CD8-positive, alpha-beta memory T cell (primary cell): ENCODE measurements at regions not wholly inside any gene's neighbourhood (a gene's known extent, or its start where the extent isn't known, plus 50 kb on each side); places are given as distances from the start of the nearest gene placed in this dataset.

Source experiments
- CTCF ChIA-PET: fragments of 350-600 bp; sonication (Branson Sonifier 250); formaldehyde crosslinking; loops from one replicate; lab custom pipeline; 2021; ENCODE audit warnings: antibody characterized with exemption; lab: Charles Lee
- POLR2A ChIA-PET: fragments of 350-600 bp; sonication (Branson Sonifier 250); formaldehyde crosslinking; loops from one replicate; lab custom pipeline; 2021; ENCODE audit warnings: antibody characterized with exemption; lab: Charles Lee
- DNase-seq, 5 donors: peaks; one replicate each; pipeline versions ENCODE4 v3.0.0 to v3.0.0-alpha.2; 2020 to 2022; ENCODE audit warnings: mixed read lengths in 1 of 5
- H3K27ac ChIP-seq: one replicate; pipeline ENCODE4 v1.7.0; 2013; ENCODE audit warnings: low read depth, mild to moderate bottlenecking, low read length, moderate library complexity
- H3K27me3 ChIP-seq: 2 replicates; pipeline ENCODE4 v1.7.0; 2013; ENCODE audit warnings: low read length, mild to moderate bottlenecking; ENCODE audit not compliant: insufficient read depth, poor library complexity, severe bottlenecking
- H3K36me3 ChIP-seq: 2 replicates; pipeline ENCODE4 v1.7.0; 2013; ENCODE audit warnings: mild to moderate bottlenecking, low read length, moderate library complexity; ENCODE audit not compliant: insufficient read depth
- H3K4me1 ChIP-seq: 2 replicates; pipeline ENCODE4 v1.7.0; 2013; ENCODE audit warnings: mild to moderate bottlenecking, low read length, moderate library complexity; ENCODE audit not compliant: insufficient read depth
- H3K4me3 ChIP-seq: 2 replicates; pipeline ENCODE4 v1.7.0; 2013; ENCODE audit warnings: mild to moderate bottlenecking, low read length
- H3K9me3 ChIP-seq: 2 replicates; pipeline ENCODE4 v1.7.0; 2013; ENCODE audit warnings: mild to moderate bottlenecking, low read length
- H3K27ac Mint-ChIP-seq, 8 donors: one replicate each; pipeline ENCODE4 v1.8.0; 2020 to 2021; ENCODE audit warnings: mixed read lengths in 8 of 8, mild to moderate bottlenecking in 6 of 8, inconsistent platforms in 3 of 8, moderate library complexity in 3 of 8
- H3K27me3 Mint-ChIP-seq, 2 donors: one replicate each; pipeline ENCODE4 v1.8.0; 2020 to 2021; ENCODE audit warnings: mixed read lengths in 2 of 2, mild to moderate bottlenecking in 1 of 2, moderate library complexity in 1 of 2
- H3K36me3 Mint-ChIP-seq, 3 donors: one replicate each; pipeline ENCODE4 v1.8.0; 2020 to 2021; ENCODE audit warnings: mixed read lengths in 3 of 3, inconsistent platforms in 1 of 3, mild to moderate bottlenecking in 1 of 3
- H3K4me1 Mint-ChIP-seq, 3 donors: one replicate each; pipeline ENCODE4 v1.8.0; 2020 to 2021; ENCODE audit warnings: mixed read lengths in 3 of 3, inconsistent platforms in 1 of 3, mild to moderate bottlenecking in 1 of 3
- H3K4me3 Mint-ChIP-seq, 7 donors: one replicate each; pipeline ENCODE4 v1.8.0; 2020 to 2021; ENCODE audit warnings: mixed read lengths in 7 of 7, mild to moderate bottlenecking in 6 of 7, moderate library complexity in 4 of 7, inconsistent platforms in 2 of 7
- H3K9me3 Mint-ChIP-seq, 5 donors: one replicate each; pipeline ENCODE4 v1.8.0; 2020 to 2022; ENCODE audit warnings: mixed read lengths in 5 of 5, mild to moderate bottlenecking in 3 of 5, moderate library complexity in 2 of 5, inconsistent platforms in 1 of 5

GRCh38 chr7:54810401-54810800 is 51.4 kb upstream of the SEC61G start:
- CTCF ChIA-PET, result no interaction called here
- no peaks in the 10 kb centered on the region for H3K36me3 Mint-ChIP-seq
- H3K27ac Mint-ChIP-seq, result no peak overlapping the region
- no peak for DNase-seq
- Histone ChIP-seq H3K4me1 (no peaks in the 10 kb centered on the region), H3K9me3 (no peaks in the 10 kb centered on the region), H3K27me3 (no peaks in the 10 kb centered on the region), H3K27ac (no peak overlapping the region), H3K36me3 (no peaks in the 10 kb centered on the region), H3K4me3 (no peak overlapping the region)
- no peak overlapping the region for H3K4me3 Mint-ChIP-seq
- POLR2A ChIA-PET, result no interaction called here
- peaks cover 2 to 14% of the 10 kb centered on the region in 2 donors for H3K27me3 Mint-ChIP-seq
- no peaks in the 10 kb centered on the region for H3K4me1 Mint-ChIP-seq
- H3K9me3 Mint-ChIP-seq, result peaks cover 0 to 5% (median 1%) of the 10 kb centered on the region in 5 donors

GRCh38 chr7:54811041-54811845 is 52.2 kb upstream of the SEC61G start:
- H3K9me3 Mint-ChIP-seq, result peaks cover 0 to 5% (median 1%) of the 10 kb centered on the region in 5 donors
- ChIA-PET CTCF (no interaction called here), POLR2A (no interaction called here)
- no peak overlapping the region for H3K27ac ChIP-seq
- H3K36me3 Mint-ChIP-seq, result no peaks in the 10 kb centered on the region
- no peak overlapping the region for H3K4me3 ChIP-seq
- no peaks in the 10 kb centered on the region for H3K4me1 Mint-ChIP-seq
- no peaks in the 10 kb centered on the region for H3K9me3 ChIP-seq
- H3K4me3 Mint-ChIP-seq, result no peak overlapping the region
- H3K27me3 Mint-ChIP-seq, result peaks cover 2 to 14% of the 10 kb centered on the region in 2 donors
- no peak for DNase-seq
- no peak overlapping the region for H3K27ac Mint-ChIP-seq
- no peaks in the 10 kb centered on the region for H3K4me1 ChIP-seq
- no peaks in the 10 kb centered on the region for H3K36me3 ChIP-seq
- no peaks in the 10 kb centered on the region for H3K27me3 ChIP-seq

- no peaks in the 10 kb centered on the region for H3K4me1 ChIP-seq
- ChIA-PET POLR2A (no interaction called here), CTCF (interaction anchor here (0.9 kb wide), 1 partner anchor 38 kb away, joined by 3 read pairs; no protein-coding TSS in a partner anchor)
- H3K27ac ChIP-seq, result no peak overlapping the region
- Mint-ChIP-seq H3K27me3 (peaks cover 2 to 14% of the 10 kb centered on the region in 2 donors), H3K4me1 (no peaks in the 10 kb centered on the region), H3K36me3 (no peaks in the 10 kb centered on the region), H3K9me3 (peaks cover 0 to 6% (median 0%) of the 10 kb centered on the region in 5 donors), H3K4me3 (no peak overlapping the region), H3K27ac (no peak overlapping the region)
- no peaks in the 10 kb centered on the region for H3K9me3 ChIP-seq
- H3K36me3 ChIP-seq, result no peaks in the 10 kb centered on the region
- no peak overlapping the region for H3K4me3 ChIP-seq
- H3K27me3 ChIP-seq, result no peaks in the 10 kb centered on the region
- no peak for DNase-seq
These were observed 52.8 kb upstream of the SEC61G start for GRCh38 chr7:54811846-54812254.

- Mint-ChIP-seq H3K27ac (no peak overlapping the region), H3K4me3 (no peak overlapping the region)
These were observed 53.8 kb upstream of the SEC61G start for GRCh38 chr7:54812756-54813322.

GRCh38 chr7:54813398-54813797 is 54.4 kb upstream of the SEC61G start:
- ChIA-PET CTCF (no interaction called here), POLR2A (no interaction called here)
- no peaks in the 10 kb centered on the region for H3K36me3 Mint-ChIP-seq
- no peak for DNase-seq
- H3K27ac Mint-ChIP-seq, result no peak overlapping the region
- no peaks in the 10 kb centered on the region for H3K4me1 ChIP-seq
- H3K9me3 Mint-ChIP-seq, result peaks cover 0 to 6% (median 0%) of the 10 kb centered on the region in 5 donors
- no peak overlapping the region for H3K27ac ChIP-seq
- no peak overlapping the region for H3K4me3 ChIP-seq
- H3K36me3 ChIP-seq, result no peaks in the 10 kb centered on the region
- peaks cover 2 to 9% of the 10 kb centered on the region in 2 donors for H3K27me3 Mint-ChIP-seq
- no peaks in the 10 kb centered on the region for H3K9me3 ChIP-seq
- H3K4me3 Mint-ChIP-seq, result no peak overlapping the region
- no peaks in the 10 kb centered on the region for H3K27me3 ChIP-seq
- H3K4me1 Mint-ChIP-seq, result no peaks in the 10 kb centered on the region

More at GRCh38 chr7:54812756-54813322, 53.8 kb upstream of the SEC61G start:
- ChIA-PET POLR2A (no interaction called here), CTCF (interaction anchor here (0.9 kb wide), 1 partner anchor 39 kb away, joined by 3 read pairs; no protein-coding TSS in a partner anchor)
- Histone ChIP-seq H3K27ac (no peak overlapping the region), H3K36me3 (no peaks in the 10 kb centered on the region), H3K4me1 (no peaks in the 10 kb centered on the region), H3K9me3 (no peaks in the 10 kb centered on the region), H3K27me3 (no peaks in the 10 kb centered on the region), H3K4me3 (no peak overlapping the region)
- DNase-seq, result no peak
- peaks cover 2 to 12% of the 10 kb centered on the region in 2 donors for H3K27me3 Mint-ChIP-seq
- H3K36me3 Mint-ChIP-seq, result no peaks in the 10 kb centered on the region
- peaks cover 0 to 6% (median 0%) of the 10 kb centered on the region in 5 donors for H3K9me3 Mint-ChIP-seq
- no peaks in the 10 kb centered on the region for H3K4me1 Mint-ChIP-seq

- ChIA-PET POLR2A (no interaction called here), CTCF (no interaction called here)
- Histone ChIP-seq H3K4me3 (no peak overlapping the region), H3K36me3 (no peaks in the 10 kb centered on the region), H3K27me3 (no peaks in the 10 kb centered on the region), H3K4me1 (no peaks in the 10 kb centered on the region), H3K27ac (no peak overlapping the region), H3K9me3 (no peaks in the 10 kb centered on the region)
- no peaks in the 10 kb centered on the region for H3K36me3 Mint-ChIP-seq
- peaks cover 2 to 7% of the 10 kb centered on the region in 2 donors for H3K27me3 Mint-ChIP-seq
- H3K4me3 Mint-ChIP-seq, result no peak overlapping the region
- H3K4me1 Mint-ChIP-seq, result no peaks in the 10 kb centered on the region
- no peak for DNase-seq
- H3K9me3 Mint-ChIP-seq, result peaks cover 0 to 6% (median 0%) of the 10 kb centered on the region in 5 donors
- H3K27ac Mint-ChIP-seq, result no peak overlapping the region
These were observed 55.4 kb upstream of the SEC61G start for GRCh38 chr7:54814401-54814800.

GRCh38 chr7:54817152-54817551 is 58.1 kb upstream of the SEC61G start:
- CTCF ChIA-PET, result no interaction called here
- no peaks in the 10 kb centered on the region for H3K4me1 Mint-ChIP-seq
- H3K4me1 ChIP-seq, result no peaks in the 10 kb centered on the region

GRCh38 chr7:54823776-54824175 is 64.8 kb upstream of the SEC61G start:
- ChIA-PET CTCF (no interaction called here), POLR2A (no interaction called here)
- peaks cover 0 to 2% (median 0%) of the 10 kb centered on the region in 3 donors for H3K36me3 Mint-ChIP-seq
- DNase-seq, result no peak
- Histone ChIP-seq H3K27ac (no peak overlapping the region), H3K4me1 (no peaks in the 10 kb centered on the region), H3K4me3 (no peak overlapping the region), H3K36me3 (no peaks in the 10 kb centered on the region), H3K9me3 (no peaks in the 10 kb centered on the region), H3K27me3 (no peaks in the 10 kb centered on the region)
- H3K9me3 Mint-ChIP-seq, result peaks cover 0 to 3% (median 0%) of the 10 kb centered on the region in 5 donors
- peaks cover 8 to 40% of the 10 kb centered on the region in 2 donors for H3K27me3 Mint-ChIP-seq
- H3K4me1 Mint-ChIP-seq, result no peaks in the 10 kb centered on the region
- H3K27ac Mint-ChIP-seq, result no peak overlapping the region
- H3K4me3 Mint-ChIP-seq, result no peak overlapping the region

More at GRCh38 chr7:54817152-54817551, 58.1 kb upstream of the SEC61G start:
- no peak for DNase-seq
- H3K27ac Mint-ChIP-seq, result no peak overlapping the region
- Histone ChIP-seq H3K4me3 (no peak overlapping the region), H3K27ac (no peak overlapping the region), H3K27me3 (no peaks in the 10 kb centered on the region), H3K9me3 (no peaks in the 10 kb centered on the region), H3K36me3 (no peaks in the 10 kb centered on the region)
- POLR2A ChIA-PET, result no interaction called here
- no peak overlapping the region for H3K4me3 Mint-ChIP-seq
- H3K27me3 Mint-ChIP-seq, result peaks cover 6 to 11% of the 10 kb centered on the region in 2 donors
- no peaks in the 10 kb centered on the region for H3K36me3 Mint-ChIP-seq
- H3K9me3 Mint-ChIP-seq, result peaks cover 0 to 3% (median 0%) of the 10 kb centered on the region in 5 donors
